ENCODE measurements at regions not wholly inside any gene's neighbourhood (a gene's known extent, or its start where the extent isn't known, plus 50 kb on each side); places are given as distances from the start of the nearest gene placed in this dataset.

DNA sequence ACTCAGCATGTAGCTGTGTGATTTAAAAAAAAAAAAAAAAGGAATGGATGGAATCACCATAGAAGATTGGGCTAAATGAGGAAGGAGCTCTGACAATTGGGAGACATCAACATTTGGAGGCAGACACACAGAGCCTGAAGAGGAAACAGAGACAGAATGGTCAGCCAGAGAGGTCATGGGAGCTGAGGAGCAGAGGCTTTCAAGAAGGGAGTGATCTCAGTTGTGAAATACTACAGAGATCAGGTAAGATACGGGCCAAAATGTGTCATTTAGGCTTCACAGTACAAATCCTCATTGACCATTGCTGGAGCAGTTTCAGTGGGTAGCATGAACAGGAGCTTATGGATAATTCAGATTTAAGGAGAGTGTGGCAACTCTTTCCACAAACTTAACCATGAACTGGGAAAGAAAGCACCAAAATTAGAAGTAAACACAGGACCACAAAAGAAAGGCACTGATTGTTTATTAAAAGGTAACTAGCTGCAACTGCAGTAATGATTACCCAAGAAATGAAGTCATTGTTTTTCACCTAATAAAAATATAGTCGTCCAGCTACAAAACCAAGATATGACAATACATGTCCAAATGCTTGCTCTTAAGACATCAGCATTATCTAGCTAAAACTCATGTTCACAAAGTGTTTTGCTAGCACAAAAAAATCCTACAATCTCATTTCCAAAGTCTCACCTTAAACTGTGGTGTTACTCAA, 203.2 kb downstream of the DHX15 start:
- ATAC-seq = no peak

GRCh38 chr4:24373704-24374103, 210.7 kb downstream of the DHX15 start:
- intact Hi-C loops (cut with DNase I) = no loop called here
- H3K36me3 ChIP-seq = no peaks in the 10 kb centered on the region
- 33 to 53% methylated on average over 2 of the region's 2 CpGs for WGBS, 2 donors
- no peaks in the 10 kb centered on the region for H3K9me3 ChIP-seq
- no peak overlapping the region for H3K27ac ChIP-seq
- TF ChIP-seq CTCF (IDR thresholded peaks at IDR 0.05) = no peak
- H3K4me1 ChIP-seq = peaks cover 0 to 16% (median 0%) of the 10 kb centered on the region in 9 donors
- peak in 3 of 8 donors; percentile 19 to 42 (median 42) for ATAC-seq
- H3K4me3 ChIP-seq = no peak overlapping the region
- no peaks in the 10 kb centered on the region for H3K27me3 ChIP-seq
- DNase-seq = no peak

More for the DNA sequence above, 203.2 kb downstream of the DHX15 start:
- H3K27me3 ChIP-seq = no peaks in the 10 kb centered on the region
- peaks cover 0 to 21% (median 0%) of the 10 kb centered on the region in 11 donors for H3K9me3 ChIP-seq
- no peaks in the 10 kb centered on the region for H3K36me3 ChIP-seq
- TF ChIP-seq CTCF (IDR thresholded peaks at IDR 0.05) = no peak
- 63 to 77% methylated on average over 2 of the region's 2 CpGs for WGBS, 2 donors
- intact Hi-C loops (cut with DNase I) = no loop called here
- H3K4me3 ChIP-seq = no peak overlapping the region
- DNase-seq = no peak
- H3K4me1 ChIP-seq = no peaks in the 10 kb centered on the region
- H3K27ac ChIP-seq = no peak overlapping the region

GRCh38 chr4:24372881-24373280, 211.5 kb downstream of the DHX15 start:
- Histone ChIP-seq H3K27ac (no peak overlapping the region), H3K4me3 (no peak overlapping the region), H3K36me3 (no peaks in the 10 kb centered on the region), H3K4me1 (peaks cover 0 to 16% (median 0%) of the 10 kb centered on the region in 9 donors), H3K9me3 (no peaks in the 10 kb centered on the region), H3K27me3 (no peaks in the 10 kb centered on the region)
- DNase-seq = no peak
- intact Hi-C loops (cut with DNase I) = no loop called here
- WGBS, 2 donors = 56 to 64% methylated on average over 9 of the region's 9 CpGs
- no peak for TF ChIP-seq CTCF (IDR thresholded peaks at IDR 0.05)
- peak in 6 of 8 donors; percentile 20 to 59 (median 30) for ATAC-seq

DNA sequence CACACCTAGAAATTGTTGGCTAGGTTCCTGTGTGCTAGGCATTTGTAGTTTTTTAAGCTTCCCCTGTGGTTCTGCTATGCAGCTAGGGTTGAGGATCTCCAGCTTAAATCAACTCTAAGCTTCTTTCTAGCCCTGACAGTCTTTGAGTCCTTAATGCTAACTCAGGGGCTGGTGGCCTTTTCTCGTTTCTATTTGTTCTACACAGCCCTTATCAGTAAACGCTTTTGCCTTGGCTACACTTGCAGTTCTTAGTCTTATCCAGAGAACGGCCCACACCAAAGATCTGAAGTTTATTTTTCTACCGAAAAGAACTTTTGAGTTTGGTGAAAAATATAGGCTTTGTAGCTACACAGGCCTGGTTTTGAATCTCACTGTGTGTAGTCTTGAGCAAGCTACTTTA, 212.0 kb downstream of the DHX15 start:
- no peak overlapping the region for H3K4me3 ChIP-seq
- no peaks in the 10 kb centered on the region for H3K9me3 ChIP-seq
- H3K36me3 ChIP-seq = no peaks in the 10 kb centered on the region
- no peak for TF ChIP-seq CTCF (IDR thresholded peaks at IDR 0.05)
- 44% methylated on average over 4 of the region's 4 CpGs for WGBS, 2 donors
- no peak for DNase-seq
- intact Hi-C loops (cut with DNase I) = no loop called here
- H3K27ac ChIP-seq = no peak overlapping the region
- ATAC-seq = peak in 1 of 8 donors; percentile 75
- H3K27me3 ChIP-seq = no peaks in the 10 kb centered on the region
- peaks cover 0 to 16% (median 0%) of the 10 kb centered on the region in 9 donors for H3K4me1 ChIP-seq
